ENCODE measurements at regions not wholly inside any gene's neighbourhood (a gene's known extent, or its start where the extent isn't known, plus 50 kb on each side); places are given as distances from the start of the nearest gene placed in this dataset.

DNA sequence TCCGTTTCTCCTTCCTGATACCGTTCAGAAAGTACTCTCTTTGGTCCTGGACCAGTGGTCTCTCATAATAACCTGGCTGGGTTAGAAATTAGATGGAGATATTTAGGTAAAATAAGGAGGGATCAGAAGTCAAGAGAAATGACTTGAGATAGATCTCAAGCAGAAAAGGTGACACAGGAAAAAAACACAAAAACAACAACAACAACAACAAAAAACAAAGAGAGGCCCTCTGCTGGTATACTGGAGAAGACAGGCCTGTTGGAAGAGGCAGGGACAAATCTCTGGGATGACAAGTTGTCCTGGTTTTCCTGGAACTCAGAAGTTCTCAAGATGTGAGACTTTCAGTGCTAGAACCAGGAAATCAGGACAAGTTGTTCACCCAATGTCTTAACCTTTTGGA, 430.5 kb downstream of the SHISA9 start:
- H3K36me3 ChIP-seq (ENCODE audit: control insufficient read depth in 2 of 2, extremely low read depth in 1 of 2, insufficient read depth in 2 of 2, low read length in 2 of 2) = no peaks in the 10 kb centered on the region
- no peaks in the 10 kb centered on the region for H3K9me1 ChIP-seq (replicated peaks; ENCODE audit: control insufficient read depth, extremely low read depth, insufficient read depth, low read length)
- H3K4me1 ChIP-seq (ENCODE audit: control insufficient read depth, extremely low read depth, insufficient read depth, low read length) = no peaks in the 10 kb centered on the region
- intact Hi-C loops (cut with micrococcal nuclease) (no loop called here), dilution Hi-C loops (cut with MboI; ENCODE audit: extremely low pct_ligation_motif_present, low sequenced_read_pairs) (no loop called here)
- ChIA-PET CTCF (no interaction called here), POLR2A (no interaction called here)
- no peak overlapping the region for H2AFZ ChIP-seq (ENCODE audit: low read depth, low read length)
- TF ChIP-seq, protein P1, sequence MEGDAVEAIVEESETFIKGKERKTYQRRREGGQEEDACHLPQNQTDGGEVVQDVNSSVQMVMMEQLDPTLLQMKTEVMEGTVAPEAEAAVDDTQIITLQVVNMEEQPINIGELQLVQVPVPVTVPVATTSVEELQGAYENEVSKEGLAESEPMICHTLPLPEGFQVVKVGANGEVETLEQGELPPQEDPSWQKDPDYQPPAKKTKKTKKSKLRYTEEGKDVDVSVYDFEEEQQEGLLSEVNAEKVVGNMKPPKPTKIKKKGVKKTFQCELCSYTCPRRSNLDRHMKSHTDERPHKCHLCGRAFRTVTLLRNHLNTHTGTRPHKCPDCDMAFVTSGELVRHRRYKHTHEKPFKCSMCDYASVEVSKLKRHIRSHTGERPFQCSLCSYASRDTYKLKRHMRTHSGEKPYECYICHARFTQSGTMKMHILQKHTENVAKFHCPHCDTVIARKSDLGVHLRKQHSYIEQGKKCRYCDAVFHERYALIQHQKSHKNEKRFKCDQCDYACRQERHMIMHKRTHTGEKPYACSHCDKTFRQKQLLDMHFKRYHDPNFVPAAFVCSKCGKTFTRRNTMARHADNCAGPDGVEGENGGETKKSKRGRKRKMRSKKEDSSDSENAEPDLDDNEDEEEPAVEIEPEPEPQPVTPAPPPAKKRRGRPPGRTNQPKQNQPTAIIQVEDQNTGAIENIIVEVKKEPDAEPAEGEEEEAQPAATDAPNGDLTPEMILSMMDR (IDR thresholded peaks at IDR 0.05; ENCODE audit: extremely low read depth in 1 of 2, insufficient read depth in 1 of 2, low read depth in 1 of 2, low read length in 2 of 2) = no peak
- TF ChIP-seq EZH2 (IDR thresholded peaks at IDR 0.05; ENCODE audit: borderline replicate concordance, low read depth, low read length, severe bottlenecking) (no peak), GATA2 (IDR thresholded peaks at IDR 0.05; ENCODE audit: insufficient read depth, insufficient read length, low read depth, low read length) (no peak), FOS (IDR thresholded peaks at IDR 0.05; ENCODE audit: borderline replicate concordance, insufficient read depth, low read length) (no peak), MYC (IDR thresholded peaks at IDR 0.05; ENCODE audit: low read depth, low read length) (no peak), MAX (IDR thresholded peaks at IDR 0.05; ENCODE audit: insufficient read depth, insufficient read length) (no peak), POLR2A (IDR thresholded peaks at IDR 0.05; ENCODE audit: low read depth, low read length) (no peak), JUN (IDR thresholded peaks at IDR 0.05; ENCODE audit: borderline replicate concordance, insufficient read depth, insufficient read length, low read depth) (no peak), POLR2AphosphoS5 (IDR thresholded peaks at IDR 0.05; ENCODE audit: insufficient read depth, low read depth, low read length) (no peak)
- H3K4me3 ChIP-seq (replicated peaks in 1 of 3; ENCODE audit: insufficient read depth in 1 of 3, low read depth in 1 of 3, low read length in 3 of 3) = no peak overlapping the region
- H3K27ac ChIP-seq (ENCODE audit: insufficient read depth, low read depth, low read length) = no peak overlapping the region
- no peaks in the 10 kb centered on the region for H3K27me3 ChIP-seq (ENCODE audit: control insufficient read depth in 2 of 2, insufficient read depth in 2 of 2, low read length in 2 of 2)
- no peaks in the 10 kb centered on the region for H3K79me2 ChIP-seq (ENCODE audit: control insufficient read depth, insufficient read depth, low read length)
- no peak overlapping the region for H3K9ac ChIP-seq (replicated peaks; ENCODE audit: extremely low read depth, insufficient read depth, low read length)
- DNase-seq (ENCODE audit: low read depth, low spot score) (no peak), FAIRE-seq (no peak)
- H4K20me1 ChIP-seq (replicated peaks; ENCODE audit: control insufficient read depth, extremely low read depth, insufficient read depth, low read length) = no peaks in the 10 kb centered on the region
- H3K9me3 ChIP-seq (replicated peaks; ENCODE audit: control insufficient read depth, insufficient read depth, low read length) = peaks cover 2% of the 10 kb centered on the region
- H3K4me2 ChIP-seq (ENCODE audit: insufficient read depth, low read length) = no peak overlapping the region
- no TSS peak for BruUV-seq (replicated peaks)

All from endothelial cell of umbilical vein (primary cell).